ENCODE measurements at regions not wholly inside any gene's neighbourhood (a gene's known extent, or its start where the extent isn't known, plus 50 kb on each side); places are given as distances from the start of the nearest gene placed in this dataset.
"Not testable (repeated sequence)": the region's sequence is repeated elsewhere in the genome, so short reads cannot be mapped to it uniquely, and the experiment has no call there.

DNA sequence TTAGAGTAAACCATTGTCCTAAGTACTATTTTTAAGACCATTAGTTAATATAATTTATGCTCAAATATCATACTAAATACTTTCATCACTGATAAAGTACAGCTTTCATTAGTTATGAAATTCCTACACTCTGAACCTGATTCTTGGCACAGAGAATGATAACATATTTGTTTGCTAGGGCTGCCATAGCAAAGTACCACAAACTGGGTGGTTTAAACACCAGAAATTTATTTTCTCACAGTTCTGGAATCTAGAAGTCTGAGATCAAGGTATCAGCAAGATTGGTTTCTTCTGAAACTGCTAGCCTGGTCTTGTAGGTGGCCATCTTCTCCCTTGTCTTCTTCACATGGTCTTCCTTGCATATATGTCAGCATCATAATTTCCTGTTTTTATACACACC, 608.4 kb downstream of the TLE1 start:
- no peak for DNase-seq (ENCODE audit: low read depth in 1 of 2, low spot score in 1 of 2)

DNA sequence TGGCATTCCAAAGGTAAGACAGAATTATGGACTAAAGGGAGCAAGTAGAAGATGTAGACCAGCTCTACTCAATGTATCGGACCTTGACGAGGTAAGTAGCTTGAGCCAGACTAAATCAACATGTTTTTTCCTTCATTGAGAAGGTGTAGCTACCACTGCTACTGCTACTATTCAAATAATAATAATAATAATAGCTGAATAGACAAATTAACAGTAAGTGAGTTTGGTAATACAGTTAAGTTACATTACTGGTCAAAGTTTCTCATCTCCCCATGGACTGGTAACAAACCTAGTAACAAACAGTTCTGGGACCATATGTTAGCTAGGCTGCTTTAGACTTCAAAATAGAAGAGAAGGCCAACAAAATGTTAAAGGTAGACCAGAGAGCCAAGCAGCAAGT, 609.2 kb downstream of the TLE1 start:
- DNase-seq (ENCODE audit: low read depth in 1 of 2, low spot score in 1 of 2) = no peak

DNA sequence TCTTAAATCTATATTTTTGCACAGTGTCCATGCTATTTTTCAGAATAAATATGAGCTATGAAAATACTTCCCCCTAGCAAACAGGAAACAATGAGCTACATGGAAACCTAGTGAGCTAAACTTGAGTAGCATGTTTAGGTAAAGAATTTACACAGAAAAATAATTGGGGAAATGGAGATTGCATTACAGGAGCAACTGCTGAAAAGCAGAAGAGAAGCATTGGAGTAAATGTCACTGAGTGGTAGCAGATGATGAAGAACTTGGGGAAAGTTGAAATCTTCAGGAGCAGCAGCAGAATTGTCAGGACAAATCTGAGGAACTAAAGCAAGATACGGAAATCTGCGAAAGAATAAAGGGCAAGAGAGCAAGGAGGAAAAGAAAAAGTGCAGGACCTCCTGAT, 610.3 kb downstream of the TLE1 start:
- no peak for DNase-seq (ENCODE audit: low read depth in 1 of 2, low spot score in 1 of 2)

DNA sequence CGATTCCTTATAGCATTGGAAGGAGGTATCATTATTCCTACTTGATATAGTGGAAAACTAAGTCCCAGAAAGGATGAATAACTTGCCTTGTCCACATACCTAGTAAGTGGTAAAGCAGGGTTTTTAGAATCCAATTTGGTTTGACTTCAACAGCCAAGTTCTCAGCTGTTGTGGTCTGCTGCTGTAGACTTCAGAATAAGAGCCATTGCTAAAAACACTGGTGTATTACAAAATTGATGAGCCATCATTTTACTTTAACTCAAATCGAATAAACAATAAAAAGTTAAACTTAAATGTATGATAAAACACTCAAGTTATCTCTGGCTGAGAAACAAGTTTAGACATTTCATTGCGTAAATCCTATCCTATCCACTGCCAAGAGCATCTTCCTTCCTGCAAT, 610.8 kb downstream of the TLE1 start:
- no peak for DNase-seq (ENCODE audit: low read depth in 1 of 2, low spot score in 1 of 2)

DNA sequence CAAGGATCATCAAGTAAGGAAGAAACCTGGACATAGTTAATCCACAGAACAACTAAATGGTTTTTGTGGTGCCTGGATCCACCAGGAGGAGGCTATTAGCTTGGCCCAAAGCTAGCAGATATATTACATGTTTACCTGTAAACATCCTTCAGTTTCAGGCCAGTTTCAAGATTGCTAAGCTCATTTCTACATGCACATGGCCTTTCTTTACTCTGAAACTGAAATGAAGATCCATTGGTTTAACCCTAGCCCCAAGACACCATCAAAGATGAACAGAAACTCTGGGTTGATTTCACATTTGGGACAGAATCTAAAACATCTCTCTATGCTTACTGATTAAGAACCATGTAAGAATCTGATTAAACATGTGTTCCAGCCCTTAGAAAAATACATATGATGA, 611.8 kb downstream of the TLE1 start:
- no peak for DNase-seq (ENCODE audit: low read depth in 1 of 2, low spot score in 1 of 2)

DNA sequence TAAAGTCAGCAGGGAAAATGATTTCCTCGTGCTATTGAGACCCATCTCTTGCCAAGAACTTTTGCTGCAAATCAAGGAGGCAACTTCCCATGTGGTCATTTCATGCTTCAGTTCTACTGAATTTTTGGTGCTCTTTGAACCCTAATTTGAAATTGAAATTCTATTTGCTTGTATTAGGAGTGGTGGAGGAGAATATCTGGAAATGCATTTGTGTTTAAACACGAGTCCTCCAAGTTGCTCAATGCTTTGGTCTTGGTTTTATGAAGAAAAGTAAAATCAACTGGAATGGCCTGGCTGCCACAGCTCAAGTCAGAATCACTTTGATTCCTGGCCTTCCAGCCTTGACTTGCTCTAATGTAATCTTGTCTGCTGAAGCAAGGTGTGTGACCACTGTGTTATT, 613.2 kb downstream of the TLE1 start:
- no peak for DNase-seq (ENCODE audit: low read depth in 1 of 2, low spot score in 1 of 2)

DNA sequence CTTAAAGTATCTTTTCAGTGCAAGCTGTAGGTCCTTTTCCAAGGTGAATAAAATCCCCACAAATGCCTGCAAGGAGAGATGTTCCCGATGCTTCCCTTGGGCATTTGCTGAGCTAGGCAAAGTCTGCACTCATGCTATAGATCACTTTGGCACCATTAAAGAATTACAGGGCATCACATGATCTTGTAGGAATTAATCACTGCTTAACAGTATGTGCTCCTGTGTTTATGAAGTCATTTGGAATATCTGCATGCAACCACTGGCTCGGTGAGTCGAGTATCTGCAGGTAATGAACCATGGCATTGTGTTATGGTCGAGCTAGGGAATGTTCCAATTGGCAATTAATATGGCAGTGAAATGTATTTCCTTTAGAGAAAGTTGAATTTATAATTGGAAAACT, 615.1 kb downstream of the TLE1 start:
- no peak for DNase-seq (ENCODE audit: low read depth in 1 of 2, low spot score in 1 of 2)

DNA sequence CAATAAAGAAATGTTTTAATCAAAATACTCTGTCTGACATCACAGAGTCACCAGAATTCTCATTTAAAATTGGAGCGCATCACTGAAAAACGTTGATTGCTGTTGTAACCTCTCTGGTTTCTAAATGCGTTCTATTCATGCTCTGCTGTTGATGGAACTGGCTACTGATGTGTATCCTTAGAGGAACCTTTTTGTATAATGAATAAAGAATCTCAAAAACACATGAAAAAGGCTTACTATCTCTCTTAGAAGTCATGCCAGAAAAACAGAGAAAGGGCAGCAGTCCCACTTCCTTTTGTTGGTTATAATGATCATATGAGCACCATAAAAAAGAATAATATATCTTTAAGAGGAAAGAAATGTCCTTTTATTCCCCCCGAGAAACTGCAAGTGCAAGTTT, 615.5 kb downstream of the TLE1 start:
- DNase-seq (ENCODE audit: low read depth in 1 of 2, low spot score in 1 of 2) = no peak

DNA sequence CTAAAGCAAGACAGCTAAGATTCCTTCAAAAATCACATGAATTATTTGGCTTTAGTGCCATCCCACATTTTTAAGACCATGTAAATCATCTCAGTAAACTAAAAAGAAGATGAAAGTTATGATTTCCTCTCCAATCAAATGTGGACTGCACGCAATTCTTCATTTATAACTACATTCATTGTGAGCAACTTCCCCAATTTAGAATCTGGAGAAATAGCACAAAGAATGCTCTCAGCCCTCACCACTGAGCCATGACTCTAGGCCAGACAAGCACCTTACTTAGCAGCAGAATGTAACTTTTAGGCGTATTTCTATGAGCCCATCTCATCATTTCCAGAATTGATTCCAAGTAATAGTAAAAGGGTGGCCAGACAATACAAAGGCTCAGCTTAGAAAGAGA, 616.6 kb downstream of the TLE1 start:
- DNase-seq (ENCODE audit: low read depth in 1 of 2, low spot score in 1 of 2) = no peak

DNA sequence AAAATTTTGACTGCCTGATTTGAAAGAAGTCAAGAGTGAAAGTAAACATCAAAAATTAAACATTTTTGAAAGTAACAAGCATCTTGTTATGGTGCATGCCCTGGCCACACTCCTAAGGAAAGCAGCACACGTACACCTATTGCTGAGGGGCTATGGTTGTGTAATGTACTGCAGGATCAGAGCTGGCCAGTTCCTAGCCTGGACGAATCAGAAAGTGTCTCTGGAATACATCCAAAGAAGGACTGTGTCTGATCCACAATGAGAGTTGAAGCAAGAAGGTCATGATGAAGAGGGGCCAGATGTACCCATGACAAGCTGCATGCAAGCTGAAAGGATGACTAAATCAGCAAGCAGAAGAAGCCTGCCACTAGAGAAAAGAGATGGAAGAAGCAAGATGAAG, 618.2 kb downstream of the TLE1 start:
- DNase-seq (ENCODE audit: low read depth in 1 of 2, low spot score in 1 of 2) = no peak

DNA sequence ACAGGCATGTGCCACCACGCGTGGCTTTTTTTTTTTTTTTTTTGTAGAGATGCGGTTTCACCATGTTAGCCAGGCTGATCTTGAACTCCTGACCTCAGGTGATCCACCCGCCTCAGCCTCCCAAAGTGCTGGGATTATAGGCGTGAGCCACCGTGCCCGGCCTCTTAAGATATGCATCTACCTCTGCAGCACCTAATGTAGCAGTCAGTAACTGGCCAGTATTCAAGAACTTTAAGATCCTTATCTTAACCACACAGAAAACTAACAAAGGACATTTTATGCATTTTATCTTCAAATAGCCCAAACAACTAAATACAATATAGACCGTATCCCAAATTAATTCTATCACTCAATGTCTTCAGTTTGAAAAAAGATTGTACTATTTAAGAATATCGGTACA, 618.7 kb downstream of the TLE1 start:
- DNase-seq (ENCODE audit: low read depth in 1 of 2, low spot score in 1 of 2) = no peak

DNA sequence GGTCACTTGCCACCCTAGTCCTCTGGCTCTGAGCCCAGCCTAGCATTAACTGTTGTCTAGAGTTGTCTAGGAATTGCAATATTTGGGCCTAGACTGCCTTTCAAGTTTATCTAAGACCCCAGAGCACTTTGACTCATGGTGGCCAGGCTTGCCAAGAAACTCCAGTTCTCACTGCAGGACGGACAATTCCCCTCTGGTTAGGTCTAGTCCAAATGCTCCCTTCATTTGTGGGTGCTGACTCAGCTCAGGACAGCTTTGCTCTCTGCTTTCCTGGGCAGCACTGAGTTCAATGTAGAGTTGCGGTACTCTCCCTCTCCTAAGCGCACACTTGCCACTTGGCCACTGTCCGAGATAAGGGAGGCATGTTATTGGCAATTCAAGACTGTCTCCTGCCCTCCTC, 619.4 kb downstream of the TLE1 start:
- no peak for DNase-seq (ENCODE audit: low read depth in 1 of 2, low spot score in 1 of 2)

DNA sequence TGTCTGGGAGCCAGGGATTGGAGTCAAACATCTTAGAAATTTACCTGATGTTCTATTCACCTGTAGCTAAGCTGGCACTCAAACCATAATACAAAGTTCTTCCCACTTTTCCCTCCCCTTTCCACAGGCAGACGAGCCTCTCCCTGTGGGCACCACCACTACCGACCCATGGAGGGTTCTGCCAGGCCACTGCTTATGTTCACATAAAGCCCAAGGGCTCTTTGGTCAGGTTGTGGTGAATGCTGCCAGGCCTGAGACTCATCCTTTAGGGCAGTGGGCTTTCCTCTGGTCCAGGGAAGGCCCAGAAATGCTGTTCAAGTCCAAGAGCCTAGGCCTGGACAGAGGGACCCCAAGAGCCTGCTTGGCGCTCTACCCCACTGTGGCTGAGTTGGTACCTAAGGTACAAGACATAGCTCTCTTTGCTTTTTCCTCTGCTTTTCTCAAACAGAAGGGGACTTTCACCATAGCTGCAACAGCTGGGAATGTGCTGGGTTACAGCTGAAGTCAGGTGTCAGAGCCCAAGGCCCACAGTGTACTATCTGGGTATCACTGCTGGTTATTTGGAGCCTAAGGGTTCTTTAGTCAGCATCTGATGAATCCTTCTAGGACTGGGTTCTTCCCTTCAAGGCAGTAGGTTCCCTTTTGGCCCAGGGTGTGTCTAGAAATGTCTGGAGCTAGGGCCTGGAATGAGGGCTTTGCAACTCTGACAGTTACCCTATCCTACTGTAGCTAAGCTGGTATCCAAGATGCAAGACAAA, 620.1 kb downstream of the TLE1 start:
- DNase-seq (ENCODE audit: low read depth in 1 of 2, low spot score in 1 of 2) = no peak

DNA sequence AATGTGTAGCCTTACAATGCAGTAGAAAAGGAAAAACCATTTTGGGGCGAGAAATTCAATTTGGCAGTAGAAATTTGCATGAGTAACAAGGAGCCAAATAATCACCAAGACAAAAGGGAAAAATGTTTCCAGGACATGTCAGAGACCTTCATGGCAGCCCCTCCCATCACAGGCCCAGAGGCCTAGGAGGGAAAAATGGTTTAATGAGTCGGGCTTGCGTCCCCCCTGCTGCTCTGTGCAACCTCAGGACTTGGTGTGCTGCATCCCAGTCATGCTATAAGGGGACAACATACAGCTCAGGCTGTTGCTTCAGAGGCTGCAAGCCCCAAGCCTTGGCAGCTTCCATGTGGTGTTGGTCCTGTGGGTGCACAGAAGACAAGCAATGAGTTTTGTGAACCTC, 626.4 kb downstream of the TLE1 start:
- not testable (repeated sequence) for DNase-seq (ENCODE audit: low read depth in 1 of 2, low spot score in 1 of 2)

DNA sequence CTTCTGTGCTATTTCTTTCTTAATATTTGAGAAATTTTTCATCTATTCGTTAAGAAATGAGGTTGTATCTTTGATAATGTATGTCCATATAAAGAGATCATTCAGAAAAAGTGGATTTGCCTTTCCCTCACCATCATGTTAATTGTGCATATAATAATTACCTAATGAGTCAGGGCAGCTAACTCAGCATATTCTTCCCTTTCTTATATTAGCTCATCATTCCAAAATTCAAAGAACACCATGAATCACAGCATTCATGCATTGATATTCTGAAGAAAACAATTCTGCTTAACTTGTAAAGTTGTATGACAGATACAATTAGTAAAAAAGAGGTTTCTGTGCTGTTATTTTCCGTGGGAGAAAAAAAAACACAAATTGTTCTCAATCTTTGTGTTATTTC, 630.6 kb downstream of the TLE1 start:
- no peak for DNase-seq (ENCODE audit: low read depth in 1 of 2, low spot score in 1 of 2)

DNA sequence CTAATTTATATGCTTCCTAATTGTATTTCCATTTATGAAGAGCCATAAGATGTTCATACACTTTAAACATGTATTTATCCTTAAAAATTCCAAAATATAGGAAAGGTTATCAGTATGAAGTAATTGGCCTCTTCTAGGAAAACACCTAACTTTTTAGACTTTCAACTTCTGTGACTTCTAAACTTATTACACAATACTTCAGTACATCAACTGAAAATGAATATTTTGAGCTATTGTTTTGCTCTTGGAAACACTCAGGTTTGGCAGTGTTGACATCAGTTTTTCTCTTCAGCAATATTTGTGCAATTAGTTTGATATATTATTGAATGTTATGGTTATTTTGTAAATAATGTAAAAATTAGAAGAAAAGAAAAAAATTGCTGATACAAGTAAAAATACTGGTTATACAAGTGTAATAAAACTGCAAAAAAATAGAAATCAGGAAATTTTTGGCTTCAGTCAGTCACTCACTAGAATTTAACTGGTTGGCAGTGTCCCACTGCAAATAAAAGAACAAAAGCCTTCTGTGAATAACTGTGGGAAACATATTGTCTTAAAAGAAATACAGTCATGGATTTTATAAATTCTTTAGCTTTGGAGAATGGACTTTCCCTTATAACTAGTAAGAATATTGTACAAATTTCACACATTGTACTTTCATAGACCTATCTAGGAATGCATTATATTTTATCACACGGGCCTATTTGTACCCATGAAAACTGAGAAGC, 635.9 kb downstream of the TLE1 start:
- no peak for DNase-seq (ENCODE audit: low read depth in 1 of 2, low spot score in 1 of 2)

DNA sequence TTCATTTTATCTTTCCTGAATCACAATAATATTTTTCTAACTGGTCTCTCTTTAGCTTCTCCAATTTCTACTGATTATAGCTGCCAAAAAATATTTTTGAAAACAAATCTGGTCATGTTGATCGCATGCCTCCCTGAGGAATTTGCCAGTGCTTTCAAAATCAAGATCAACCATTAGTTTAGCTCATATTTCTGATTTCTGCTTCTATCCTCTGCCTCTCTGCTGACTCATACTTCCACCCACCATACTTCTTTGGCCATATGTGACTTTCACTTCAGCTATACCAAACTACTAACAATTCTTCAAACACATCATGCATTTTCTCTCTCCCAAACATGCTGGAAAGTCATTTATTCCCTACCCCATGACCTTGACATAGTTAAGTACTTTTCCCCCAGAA, 636.5 kb downstream of the TLE1 start:
- DNase-seq (ENCODE audit: low read depth in 1 of 2, low spot score in 1 of 2) = no peak

DNA sequence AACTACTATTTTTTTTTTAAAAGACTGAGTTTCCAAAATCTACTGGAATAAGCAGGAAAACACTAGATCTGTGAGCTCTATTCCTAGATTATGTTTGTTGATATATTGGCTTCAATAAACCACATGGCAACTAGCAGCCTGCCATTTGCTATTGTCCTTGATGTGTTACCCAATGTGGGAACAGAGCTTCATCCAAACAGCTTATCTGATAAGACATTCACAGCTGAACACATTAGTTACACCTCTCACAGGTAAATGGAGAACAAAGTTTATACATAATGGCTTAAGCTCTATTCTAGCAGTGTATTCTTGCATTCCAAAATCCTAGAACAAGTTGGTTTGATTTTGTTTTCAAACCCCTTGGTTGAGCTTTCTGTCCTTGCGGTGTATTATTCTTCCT, 642.1 kb downstream of the TLE1 start:
- no peak for DNase-seq (ENCODE audit: low read depth in 1 of 2, low spot score in 1 of 2)

DNA sequence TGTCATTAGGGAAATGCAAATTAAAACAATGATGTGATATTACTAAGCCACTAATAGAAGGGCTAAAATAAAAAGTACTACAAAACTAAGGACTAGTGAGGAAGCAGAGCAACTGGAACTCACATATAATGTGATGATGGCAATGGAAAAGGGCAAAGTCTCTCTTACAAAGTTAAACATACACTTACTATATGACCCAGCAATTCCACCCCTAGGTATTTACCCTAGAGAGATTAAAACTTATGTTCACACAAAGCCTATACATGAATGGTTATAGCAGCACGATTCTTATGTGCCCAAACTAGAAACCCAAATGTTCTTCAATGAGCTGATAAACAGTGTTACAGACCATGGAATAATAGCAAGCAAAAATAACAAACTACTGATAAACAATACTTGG, 643.7 kb downstream of the TLE1 start:
- no peak for DNase-seq (ENCODE audit: low read depth in 1 of 2, low spot score in 1 of 2)

DNA sequence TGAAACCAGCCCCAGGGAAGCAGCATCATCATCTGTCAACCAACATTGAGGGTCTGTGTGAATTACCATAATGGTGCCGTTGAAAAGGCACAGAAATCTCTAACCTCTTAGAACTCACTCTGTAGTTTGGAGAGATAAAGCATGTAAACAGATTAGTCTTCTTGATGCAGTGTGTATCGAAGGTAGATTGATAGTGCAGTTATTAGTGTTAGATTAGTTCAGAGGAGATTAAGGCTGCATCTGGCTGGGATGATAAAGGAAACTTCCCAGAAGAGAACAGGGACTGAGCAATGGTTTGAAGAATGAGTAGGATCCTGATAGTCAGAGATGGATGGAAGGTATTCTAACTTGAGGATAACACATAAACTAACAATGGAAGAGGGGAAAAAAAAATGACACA, 651.5 kb downstream of the TLE1 start:
- no peak for DNase-seq (ENCODE audit: low read depth in 1 of 2, low spot score in 1 of 2)

DNA sequence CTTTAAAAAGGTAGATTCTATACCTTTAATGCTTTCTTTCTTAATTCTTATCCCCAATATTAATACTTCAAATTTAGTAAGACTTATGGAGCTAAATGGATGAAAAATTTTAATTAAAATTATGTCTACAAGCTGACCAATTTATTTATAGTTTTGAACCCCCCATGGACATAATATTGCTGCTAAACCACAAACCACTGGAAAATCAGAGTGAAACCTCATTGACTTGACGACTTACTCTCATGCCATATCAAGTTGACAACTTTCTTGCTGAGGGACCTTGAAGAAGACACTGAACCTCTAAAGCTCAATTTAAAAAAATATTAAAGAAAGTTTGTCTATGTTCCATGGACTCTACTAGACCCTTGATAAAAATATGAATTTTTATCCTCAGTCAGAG, 653.7 kb downstream of the TLE1 start:
- DNase-seq (ENCODE audit: low read depth in 1 of 2, low spot score in 1 of 2) = no peak

DNA sequence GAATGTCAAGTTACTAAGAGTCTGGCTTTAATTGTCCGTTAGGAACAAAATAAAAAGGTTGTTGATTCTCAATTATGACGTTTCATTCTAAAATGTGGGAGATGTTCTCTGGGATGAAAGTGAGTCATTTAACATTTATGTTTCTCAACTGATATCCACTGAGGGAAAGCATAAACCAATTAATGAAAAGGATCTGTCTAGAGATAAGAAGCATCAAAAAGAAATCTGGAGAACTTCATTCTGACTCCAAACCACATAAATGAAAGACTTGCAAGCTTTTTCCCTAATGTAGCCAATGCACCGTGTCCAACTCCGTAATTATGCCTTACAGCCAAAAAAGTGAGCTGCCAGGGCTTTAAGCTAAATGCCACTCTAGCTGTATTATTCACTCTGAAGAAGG, 654.2 kb downstream of the TLE1 start:
- no peak for DNase-seq (ENCODE audit: low read depth in 1 of 2, low spot score in 1 of 2)

DNA sequence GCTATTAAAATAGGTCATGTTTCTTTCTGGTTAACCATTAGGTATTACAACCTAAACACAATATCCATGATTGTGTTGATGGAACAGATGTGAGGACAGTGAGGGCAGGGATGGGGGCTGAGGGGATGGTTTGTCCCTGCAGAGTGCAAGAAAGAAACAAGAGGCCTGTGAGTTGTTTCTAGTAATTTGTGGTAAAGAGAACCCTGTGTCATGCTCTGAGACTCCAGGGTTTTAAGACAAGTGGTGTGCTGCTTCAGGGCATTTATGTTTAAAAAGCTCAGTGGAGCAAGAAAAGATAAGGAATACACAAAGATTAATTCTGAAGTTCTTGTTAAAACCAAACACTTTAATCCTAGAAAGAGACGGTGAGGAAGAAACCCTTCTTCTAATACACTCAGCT, 656.5 kb downstream of the TLE1 start:
- no peak for DNase-seq (ENCODE audit: low read depth in 1 of 2, low spot score in 1 of 2)

All from activated T-helper 1 cell treated with anti-CD3 and anti-CD28 coated beads, Interleukin-2, amount 50 U/mL, for 16 hours (primary cell).